Esophagus squamous epithelium (tissue), 4 donors: ENCODE measurements at regions not wholly inside any gene's neighbourhood (a gene's known extent, or its start where the extent isn't known, plus 50 kb on each side); places are given as distances from the start of the nearest gene placed in this dataset.

ENCODE experiments used
- CTCF ChIP-seq, 6 experiments: fragments of 450-650 bp in 4 of 6; fragments of 200-600 bp in 2 of 6; sonication (generic) in 2 of 6; IDR thresholded peaks; one replicate each; pipeline ENCODE4 v1.5.1; 2016 to 2019; ENCODE audit warnings: antibody characterized with exemption in 6 of 6, mild to moderate bottlenecking in 4 of 6, moderate library complexity in 4 of 6
- POLR2A ChIP-seq, 4 donors: fragments of 450-650 bp; IDR thresholded peaks; one replicate each; pipeline ENCODE4 v1.6.1; 2017; ENCODE audit warnings: antibody characterized with exemption in 4 of 4, mild to moderate bottlenecking in 4 of 4, moderate library complexity in 3 of 4

GRCh38 chr9:2424619-2425033 lies 197.0 kb upstream of the VLDLR start:
- TF ChIP-seq POLR2A (IDR thresholded peaks at IDR 0.05) = no peak
- no peak for TF ChIP-seq CTCF (IDR thresholded peaks at IDR 0.05)
